IPS DF 6.9 (cell line): ENCODE measurements at regions not wholly inside any gene's neighbourhood (a gene's known extent, or its start where the extent isn't known, plus 50 kb on each side); places are given as distances from the start of the nearest gene placed in this dataset.

Experiments
- DNase-seq: peaks from one replicate; pipeline ENCODE4 v3.0.0-alpha.2; 2013; ENCODE audit warnings: low read depth, low spot score
- H3K27ac ChIP-seq: one replicate; pipeline ENCODE4 v1.5.1; 2013; ENCODE audit warnings: low read length, control low read depth
- H3K27me3 ChIP-seq: 2 replicates; pipeline ENCODE4 v1.6.1; 2013; ENCODE audit warnings: mild to moderate bottlenecking, low read length; ENCODE audit not compliant: control insufficient read depth, insufficient read depth
- H3K36me3 ChIP-seq: 2 replicates; pipeline ENCODE4 v1.6.1; 2013; ENCODE audit warnings: low read length; ENCODE audit not compliant: control insufficient read depth, insufficient read depth
- H3K4me1 ChIP-seq: 2 replicates; pipeline ENCODE4 v1.6.1; 2013; ENCODE audit warnings: low read length; ENCODE audit not compliant: control insufficient read depth, insufficient read depth
- H3K4me3 ChIP-seq: 2 replicates; pipeline ENCODE4 v1.5.1; 2013; ENCODE audit warnings: mild to moderate bottlenecking, low read length
- H3K9me3 ChIP-seq: 2 replicates; pipeline ENCODE4 v1.6.1; 2013; ENCODE audit warnings: low read length, inconsistent platforms; ENCODE audit not compliant: control insufficient read depth, insufficient read depth
- WGBS: extraction: QIAGEN DNeasy Blood & Tissue Kit; methylation state at CpG from one replicate; pipeline ENCODE4 v1.1.7; 2013; ENCODE audit warnings: mixed read lengths, missing lambda C conversion rate; ENCODE audit not compliant: insufficient read length, insufficient coverage; 5-methylcytosine and 5-hydroxymethylcytosine counted together

DNA sequence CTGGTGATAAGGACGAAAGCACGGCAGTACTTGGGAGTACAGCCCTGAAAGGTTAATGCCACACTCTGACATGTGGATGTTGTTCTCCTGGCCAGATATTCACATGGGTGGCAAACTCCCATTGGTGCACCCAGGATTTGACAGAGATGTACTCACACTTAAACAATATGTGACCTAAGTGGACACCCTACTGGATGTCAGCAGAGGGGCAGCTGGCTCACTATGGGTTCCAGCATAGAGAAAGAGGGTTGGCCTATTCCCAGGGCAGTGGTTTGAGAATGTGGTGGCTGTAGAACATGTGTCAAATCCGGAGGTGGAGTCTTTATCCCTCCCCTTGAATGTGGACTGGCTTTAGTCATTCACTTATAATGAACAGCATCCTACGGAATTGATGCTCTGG lies 333.2 kb downstream of the DHX35 start:
- WGBS: no CpG with 5 or more reads among the region's 4 CpGs
- Histone ChIP-seq H3K9me3 (no peaks in the 10 kb centered on the region), H3K4me1 (peaks cover 4% of the 10 kb centered on the region), H3K4me3 (no peak overlapping the region), H3K27ac (no peak overlapping the region), H3K27me3 (no peaks in the 10 kb centered on the region), H3K36me3 (no peaks in the 10 kb centered on the region)
- DNase-seq: no peak

DNA sequence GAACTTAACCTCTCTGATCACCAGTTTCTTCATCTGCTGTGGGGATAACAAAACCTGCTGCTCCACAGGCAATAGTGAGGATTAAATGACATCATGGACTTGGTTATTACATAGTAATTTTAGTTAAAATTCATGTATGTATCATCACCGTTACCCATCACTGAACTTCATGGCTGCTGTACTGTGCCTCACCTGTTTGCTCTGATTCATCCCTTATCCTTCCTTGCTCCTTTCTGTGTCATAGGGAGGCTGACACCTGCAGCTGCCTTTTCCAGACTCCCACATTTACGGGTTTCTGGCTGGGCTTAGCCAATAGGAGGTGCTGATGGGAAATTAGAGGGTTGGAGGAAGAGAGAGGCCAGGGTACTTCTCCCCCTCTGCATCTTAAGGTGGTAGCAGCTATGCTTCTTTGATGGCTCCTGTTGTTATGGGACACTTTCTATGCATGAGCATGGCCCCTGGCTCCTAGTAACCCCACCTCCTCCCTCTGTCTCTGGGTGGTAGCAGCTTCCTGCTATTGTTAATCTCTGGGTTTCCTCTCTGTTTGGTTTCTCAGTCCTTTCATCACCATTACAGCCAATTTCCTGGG lies 332.1 kb downstream of the DHX35 start:
- Histone ChIP-seq H3K4me3 (no peak overlapping the region), H3K9me3 (no peaks in the 10 kb centered on the region), H3K27me3 (no peaks in the 10 kb centered on the region), H3K36me3 (no peaks in the 10 kb centered on the region), H3K27ac (no peak overlapping the region), H3K4me1 (peaks cover 4% of the 10 kb centered on the region)
- WGBS: no CpG with 5 or more reads among the region's 2 CpGs
- no peak for DNase-seq

DNA sequence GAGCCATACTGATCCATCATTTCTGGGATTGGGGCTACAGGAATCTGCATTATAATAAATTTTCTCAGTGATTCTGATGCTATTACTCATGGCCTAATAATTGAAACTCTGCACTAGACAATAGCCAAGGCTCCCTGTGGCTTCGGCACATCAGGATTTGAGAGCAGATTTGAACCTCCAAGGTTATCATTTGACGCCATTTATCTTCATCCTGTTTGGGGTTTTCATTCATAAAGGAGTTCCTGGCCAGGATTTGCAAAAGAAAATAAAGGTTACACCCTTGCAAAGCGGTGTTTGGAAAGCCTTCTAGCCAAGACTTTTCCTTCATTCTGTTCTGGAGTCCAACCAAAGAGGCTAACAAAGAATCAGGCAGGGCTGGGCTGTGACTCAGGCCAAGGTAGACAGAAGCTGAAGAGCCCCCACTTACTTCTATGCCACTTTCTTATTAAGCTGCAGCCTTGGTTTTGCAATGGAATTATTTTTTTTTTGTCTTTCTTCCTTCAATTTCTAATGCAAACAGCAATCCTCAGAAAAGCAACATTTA lies 330.1 kb downstream of the DHX35 start:
- Histone ChIP-seq H3K27me3 (no peaks in the 10 kb centered on the region), H3K4me3 (no peak overlapping the region), H3K36me3 (no peaks in the 10 kb centered on the region), H3K4me1 (peaks cover 4% of the 10 kb centered on the region; the same call in 1 of the 2 replicates), H3K9me3 (no peaks in the 10 kb centered on the region), H3K27ac (no peak overlapping the region)
- DNase-seq: no peak
- no CpG with 5 or more reads among the region's 3 CpGs for WGBS

DNA sequence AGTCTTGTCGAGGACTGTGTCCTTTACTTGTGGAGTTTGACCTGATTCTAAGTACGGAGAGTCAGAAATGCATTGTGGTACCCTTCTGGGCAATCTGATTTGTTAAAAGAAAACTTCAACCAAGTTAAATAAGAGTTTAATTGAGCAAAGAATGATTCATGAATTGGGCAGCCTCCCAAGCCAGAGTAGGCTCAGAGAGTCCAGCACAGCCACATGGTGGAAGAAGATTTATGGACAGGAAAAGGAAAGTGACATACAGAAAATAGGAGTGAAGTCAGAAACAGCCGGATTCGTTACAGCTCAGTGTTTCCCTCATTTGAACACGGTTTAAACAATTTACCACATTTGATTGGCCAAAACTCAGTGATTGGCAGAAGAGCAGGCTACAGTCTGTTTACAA lies 329.2 kb downstream of the DHX35 start:
- DNase-seq: no peak
- WGBS: no CpG with 5 or more reads among the region's 5 CpGs
- Histone ChIP-seq H3K4me3 (no peak overlapping the region), H3K9me3 (no peaks in the 10 kb centered on the region), H3K27me3 (no peaks in the 10 kb centered on the region), H3K4me1 (peaks cover 4% of the 10 kb centered on the region; the same call in 1 of the 2 replicates), H3K27ac (no peak overlapping the region), H3K36me3 (no peaks in the 10 kb centered on the region)

DNA sequence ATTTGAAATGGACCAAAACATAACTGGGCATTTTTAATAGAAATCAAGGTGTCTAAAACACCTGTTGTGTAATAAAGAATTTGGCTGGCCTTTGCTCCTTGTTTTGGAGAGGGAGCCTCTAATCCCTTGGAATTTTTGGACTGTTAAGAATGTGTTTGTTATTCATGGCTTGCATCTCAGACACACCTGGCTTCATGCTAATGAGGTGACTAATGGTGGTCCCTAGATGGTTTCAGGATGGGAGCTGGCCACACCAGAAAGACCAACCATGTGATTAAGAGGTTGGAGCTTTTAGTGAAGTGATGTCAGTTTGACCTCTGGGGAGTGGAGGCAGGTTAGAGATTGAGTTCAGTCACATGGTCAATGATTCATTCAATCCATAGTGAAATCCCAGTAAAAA lies 328.4 kb downstream of the DHX35 start:
- H3K4me1 ChIP-seq: peaks cover 4% of the 10 kb centered on the region; the same call in 1 of the 2 replicates
- DNase-seq: no peak

DNA sequence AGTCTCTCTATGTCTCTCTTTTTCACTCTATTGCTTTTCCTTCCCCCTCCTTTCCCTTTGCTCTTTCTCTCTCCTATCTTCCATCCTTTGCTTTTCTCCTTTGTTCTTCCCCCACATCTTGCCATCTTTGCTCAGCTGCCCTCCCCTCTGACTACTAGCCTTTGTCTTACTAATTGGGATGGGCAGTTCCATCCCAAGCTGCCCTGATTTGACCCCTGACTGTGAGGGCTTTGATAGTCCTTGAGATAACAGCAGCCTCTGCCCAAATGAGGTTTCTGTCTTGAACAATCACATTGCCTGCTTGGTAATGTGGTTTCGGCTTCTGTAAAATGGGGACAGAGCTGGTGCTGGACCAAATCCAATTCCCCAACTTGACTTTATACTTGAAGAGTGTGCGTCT lies 327.7 kb downstream of the DHX35 start:
- H3K36me3 ChIP-seq: no peaks in the 10 kb centered on the region
- no peak for DNase-seq
- no peaks in the 10 kb centered on the region for H3K27me3 ChIP-seq
- no peak overlapping the region for H3K4me3 ChIP-seq
- H3K4me1 ChIP-seq: peaks cover 6% of the 10 kb centered on the region
- H3K9me3 ChIP-seq: no peaks in the 10 kb centered on the region
- no CpG with 5 or more reads among the region's 2 CpGs for WGBS
- H3K27ac ChIP-seq: no peak overlapping the region

More for the DNA sequence above, 328.4 kb downstream of the DHX35 start:
- H3K27me3 ChIP-seq: no peaks in the 10 kb centered on the region
- no peak overlapping the region for H3K27ac ChIP-seq
- H3K4me3 ChIP-seq: no peak overlapping the region
- H3K9me3 ChIP-seq: no peaks in the 10 kb centered on the region
- no peaks in the 10 kb centered on the region for H3K36me3 ChIP-seq

DNA sequence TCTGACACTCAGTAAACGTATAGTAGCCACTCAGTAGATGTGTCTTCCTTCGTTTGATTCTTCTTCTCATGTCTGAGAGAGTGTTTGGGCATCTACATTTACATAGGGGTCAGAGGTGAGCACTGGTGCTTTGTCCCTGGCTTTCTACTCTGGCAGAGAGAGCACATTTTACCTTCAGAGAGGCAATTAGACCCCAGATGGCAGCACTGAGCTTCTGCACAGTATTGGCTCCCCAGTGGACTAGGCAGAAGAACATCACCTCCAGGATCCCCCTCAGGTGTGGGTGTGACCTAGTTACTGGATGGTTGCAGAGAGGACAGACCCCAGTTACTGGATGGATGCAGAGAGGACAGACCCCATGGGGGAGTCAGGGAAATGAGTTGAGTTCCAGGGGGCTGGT lies 327.2 kb downstream of the DHX35 start:
- Histone ChIP-seq H3K4me1 (peaks cover 6% of the 10 kb centered on the region), H3K27me3 (no peaks in the 10 kb centered on the region), H3K4me3 (no peak overlapping the region), H3K9me3 (no peaks in the 10 kb centered on the region), H3K27ac (no peak overlapping the region), H3K36me3 (no peaks in the 10 kb centered on the region)
- DNase-seq: no peak
- no CpG with 5 or more reads among the region's 2 CpGs for WGBS

DNA sequence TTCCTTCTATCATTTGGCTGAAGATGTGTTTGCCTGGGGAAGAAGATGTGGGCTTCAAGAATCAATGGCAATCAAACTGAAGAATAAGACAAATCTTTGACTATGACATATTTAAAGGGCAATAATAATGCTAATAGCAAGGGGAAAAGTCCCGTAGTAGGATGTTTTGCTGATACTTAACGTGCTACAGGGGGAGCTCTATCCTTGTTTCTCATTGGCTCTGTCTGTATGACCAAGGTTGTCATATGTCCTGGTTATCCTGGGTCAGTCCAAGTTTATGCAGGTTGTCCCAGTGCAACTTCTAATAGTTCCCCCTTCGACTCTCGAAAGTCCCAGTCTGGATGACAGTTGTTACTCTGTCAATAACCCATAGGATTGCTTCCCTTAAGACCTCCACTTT lies 321.3 kb downstream of the DHX35 start:
- H3K4me1 ChIP-seq: peaks cover 8% of the 10 kb centered on the region
- no peak overlapping the region for H3K27ac ChIP-seq
- H3K27me3 ChIP-seq: no peaks in the 10 kb centered on the region; the same call in 1 of the 2 replicates
- H3K36me3 ChIP-seq: no peaks in the 10 kb centered on the region
- no CpG with 5 or more reads among the region's 4 CpGs for WGBS
- no peaks in the 10 kb centered on the region for H3K9me3 ChIP-seq
- no peak for DNase-seq
- H3K4me3 ChIP-seq: no peak overlapping the region

DNA sequence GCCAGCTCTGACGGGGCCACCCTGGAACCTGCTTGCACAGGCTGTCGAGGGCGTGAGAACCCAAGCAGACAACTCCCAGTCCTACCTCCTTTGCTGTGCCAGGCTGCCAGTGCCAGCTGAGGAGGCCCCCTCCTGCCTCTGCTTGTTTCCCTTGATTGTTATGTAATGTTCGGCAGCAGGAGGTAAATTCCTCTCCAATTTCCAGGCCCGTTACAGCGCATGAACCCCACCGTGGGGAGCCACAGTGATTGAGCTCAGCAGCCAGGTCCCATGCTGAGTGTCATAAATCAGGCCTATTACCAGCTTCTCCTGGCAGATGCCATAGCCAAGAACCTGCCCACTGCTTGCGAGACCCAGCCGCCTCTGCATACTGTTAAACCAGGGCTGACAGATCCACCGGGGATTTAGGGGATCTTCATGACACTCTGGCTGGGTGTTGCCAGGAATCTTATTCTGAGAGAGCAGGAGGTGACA lies 320.5 kb downstream of the DHX35 start:
- Histone ChIP-seq H3K27me3 (no peaks in the 10 kb centered on the region; the same call in 1 of the 2 replicates), H3K4me3 (no peak overlapping the region), H3K36me3 (no peaks in the 10 kb centered on the region), H3K9me3 (no peaks in the 10 kb centered on the region), H3K27ac (no peak overlapping the region), H3K4me1 (peaks cover 8% of the 10 kb centered on the region)
- no peak for DNase-seq
- WGBS: no CpG with 5 or more reads among the region's 10 CpGs

DNA sequence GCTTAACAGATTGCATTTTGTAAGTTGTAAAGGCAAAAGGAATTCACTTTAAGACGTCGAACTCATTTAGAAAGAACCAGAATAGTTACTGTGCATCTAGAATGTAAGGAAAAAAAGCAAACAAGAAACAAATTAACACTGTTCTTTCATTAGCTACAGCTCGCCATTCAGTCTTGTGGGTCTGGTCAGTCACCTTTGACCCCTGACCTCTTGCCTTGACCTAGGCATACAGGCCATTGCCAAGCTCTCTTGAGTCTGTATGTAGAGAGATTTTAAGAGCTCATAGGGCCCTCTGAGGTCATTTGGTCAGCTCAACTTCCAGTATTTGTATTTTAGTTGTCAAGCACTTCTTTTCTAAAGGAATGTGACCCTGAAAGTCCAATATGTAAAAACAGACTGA lies 318.7 kb downstream of the DHX35 start:
- no peaks in the 10 kb centered on the region; the same call in 1 of the 2 replicates for H3K27me3 ChIP-seq
- no peak overlapping the region for H3K4me3 ChIP-seq
- peaks cover 8% of the 10 kb centered on the region for H3K4me1 ChIP-seq
- no peak for DNase-seq
- H3K27ac ChIP-seq: no peak overlapping the region
- no peaks in the 10 kb centered on the region for H3K36me3 ChIP-seq
- H3K9me3 ChIP-seq: no peaks in the 10 kb centered on the region
- no CpG with 5 or more reads among the region's 3 CpGs for WGBS

DNA sequence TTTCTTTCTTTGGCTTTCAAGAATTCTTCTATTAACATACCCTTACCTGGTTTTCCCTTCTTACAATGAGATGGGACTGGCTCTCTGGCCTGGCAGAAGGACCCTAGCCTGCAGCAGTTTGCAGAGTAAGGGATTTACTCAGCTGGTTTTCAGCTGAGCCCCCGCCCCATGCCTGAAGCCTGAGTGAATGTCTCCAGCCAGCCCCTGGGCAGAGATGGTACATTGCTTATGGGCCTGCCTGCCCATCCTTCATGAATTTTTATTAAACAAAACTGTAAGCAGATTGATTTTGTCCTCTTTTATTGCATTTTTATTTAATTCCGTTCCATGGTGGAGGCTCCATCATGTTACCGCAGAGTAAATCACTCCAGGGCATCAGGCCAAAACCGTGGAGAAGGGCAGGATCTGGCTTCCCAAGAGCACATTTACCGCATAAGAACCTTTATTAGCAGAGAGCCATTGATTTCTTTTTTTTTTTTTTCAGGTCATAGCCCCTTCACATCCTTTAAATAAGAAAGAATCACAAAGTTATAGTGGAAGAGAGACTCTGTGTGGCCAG lies 316.2 kb downstream of the DHX35 start:
- no CpG with 5 or more reads among the region's 5 CpGs for WGBS
- Histone ChIP-seq H3K4me1 (peaks cover 6% of the 10 kb centered on the region; the same call in 1 of the 2 replicates), H3K9me3 (no peaks in the 10 kb centered on the region), H3K4me3 (no peak overlapping the region), H3K27me3 (no peaks in the 10 kb centered on the region; the same call in 1 of the 2 replicates), H3K36me3 (no peaks in the 10 kb centered on the region), H3K27ac (no peak overlapping the region)
- DNase-seq: no peak
